Astrocyte of the cerebellum (primary cell): ENCODE measurements at regions not wholly inside any gene's neighbourhood (a gene's known extent, or its start where the extent isn't known, plus 50 kb on each side); places are given as distances from the start of the nearest gene placed in this dataset.

Experiments
- DNase-seq: peaks from one replicate; pipeline ENCODE4 v3.0.0-alpha.2; 2011; ENCODE audit warnings: low read depth
- H3K4me3 ChIP-seq: 2 replicates; pipeline ENCODE4 v1.5.1; 2011; ENCODE audit warnings: mild to moderate bottlenecking, low read depth, low read length, moderate library complexity
- in situ Hi-C: cut with HindIII; loops from 2 replicates; pipeline ENCODE4 v1.10.0; 2017; ENCODE audit warnings: low sequenced_read_pairs
- TF ChIP-seq, protein P1 (sequence below): IDR thresholded peaks from 2 replicates; pipeline ENCODE4 v1.5.1; 2012; ENCODE audit warnings: low read length, low read depth, moderate library complexity, mild to moderate bottlenecking; ENCODE audit errors: missing control alignments

DNA sequence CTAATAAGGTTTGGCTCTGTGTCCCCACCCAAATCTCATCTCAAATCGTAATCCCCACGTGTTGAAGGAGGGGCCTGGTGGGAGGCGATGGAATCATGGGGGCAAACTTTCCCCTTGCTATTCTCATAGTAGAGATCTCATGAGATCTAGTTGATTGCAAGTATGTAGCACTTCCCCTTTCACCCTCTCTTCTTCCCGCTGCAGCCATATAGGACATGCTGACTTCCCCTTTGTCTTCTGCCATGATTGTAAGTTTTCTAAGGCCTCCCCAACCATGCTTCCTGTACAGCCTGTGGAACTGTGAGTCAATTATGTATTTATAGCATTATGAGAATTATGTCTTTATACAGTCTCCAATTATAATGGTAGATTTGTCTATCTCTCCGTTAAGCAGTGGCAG lies 594.5 kb downstream of the ACTR3B start:
- no peak overlapping the region for H3K4me3 ChIP-seq
- DNase-seq: no peak
- in situ Hi-C loops: no loop called here
- TF ChIP-seq, protein P1, sequence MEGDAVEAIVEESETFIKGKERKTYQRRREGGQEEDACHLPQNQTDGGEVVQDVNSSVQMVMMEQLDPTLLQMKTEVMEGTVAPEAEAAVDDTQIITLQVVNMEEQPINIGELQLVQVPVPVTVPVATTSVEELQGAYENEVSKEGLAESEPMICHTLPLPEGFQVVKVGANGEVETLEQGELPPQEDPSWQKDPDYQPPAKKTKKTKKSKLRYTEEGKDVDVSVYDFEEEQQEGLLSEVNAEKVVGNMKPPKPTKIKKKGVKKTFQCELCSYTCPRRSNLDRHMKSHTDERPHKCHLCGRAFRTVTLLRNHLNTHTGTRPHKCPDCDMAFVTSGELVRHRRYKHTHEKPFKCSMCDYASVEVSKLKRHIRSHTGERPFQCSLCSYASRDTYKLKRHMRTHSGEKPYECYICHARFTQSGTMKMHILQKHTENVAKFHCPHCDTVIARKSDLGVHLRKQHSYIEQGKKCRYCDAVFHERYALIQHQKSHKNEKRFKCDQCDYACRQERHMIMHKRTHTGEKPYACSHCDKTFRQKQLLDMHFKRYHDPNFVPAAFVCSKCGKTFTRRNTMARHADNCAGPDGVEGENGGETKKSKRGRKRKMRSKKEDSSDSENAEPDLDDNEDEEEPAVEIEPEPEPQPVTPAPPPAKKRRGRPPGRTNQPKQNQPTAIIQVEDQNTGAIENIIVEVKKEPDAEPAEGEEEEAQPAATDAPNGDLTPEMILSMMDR: no peak

DNA sequence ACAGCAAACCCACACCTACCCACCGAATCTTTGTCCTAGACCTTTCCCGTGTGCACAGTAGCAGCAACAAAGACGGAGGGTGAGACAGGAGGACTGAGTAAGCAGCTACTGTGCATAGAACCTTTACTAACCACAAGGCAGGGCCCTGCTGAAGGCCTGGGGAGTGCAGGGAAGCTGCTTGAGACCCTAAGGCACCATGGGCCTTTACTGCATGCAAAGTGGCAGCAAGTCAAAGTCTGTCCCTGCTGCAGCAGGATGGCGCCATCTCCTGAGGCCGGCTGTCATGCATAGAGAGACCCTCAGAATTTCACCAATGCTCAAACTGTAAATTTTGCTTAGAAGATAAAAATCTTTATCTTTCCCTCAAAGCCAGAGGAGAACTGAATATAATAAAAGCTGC lies 610.5 kb downstream of the ACTR3B start:
- TF ChIP-seq, protein P1: no peak
- H3K4me3 ChIP-seq: no peak overlapping the region
- DNase-seq: no peak
- in situ Hi-C loops: no loop called here

DNA sequence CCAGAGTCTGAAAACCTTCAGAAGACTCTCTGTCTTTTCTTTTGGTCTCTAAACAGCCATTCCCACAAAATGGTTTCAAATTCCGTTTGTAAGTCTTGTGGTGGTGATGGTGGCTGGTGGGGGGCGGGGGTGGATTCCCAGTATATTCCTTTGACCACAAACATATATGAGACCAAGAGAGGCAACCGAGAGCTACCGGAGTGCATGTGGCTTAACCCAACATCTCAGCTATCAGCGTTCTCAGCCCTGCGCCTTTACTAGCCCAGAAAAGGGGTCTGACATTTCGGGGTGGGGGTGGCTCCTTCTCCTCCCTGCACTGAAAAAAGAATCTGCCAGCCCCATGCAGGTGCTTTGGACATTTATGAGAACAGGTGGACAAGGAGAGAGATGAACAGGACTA lies 621.1 kb downstream of the ACTR3B start:
- H3K4me3 ChIP-seq: no peak overlapping the region
- no peak for DNase-seq
- TF ChIP-seq, protein P1: no peak
- in situ Hi-C loops: no loop called here

DNA sequence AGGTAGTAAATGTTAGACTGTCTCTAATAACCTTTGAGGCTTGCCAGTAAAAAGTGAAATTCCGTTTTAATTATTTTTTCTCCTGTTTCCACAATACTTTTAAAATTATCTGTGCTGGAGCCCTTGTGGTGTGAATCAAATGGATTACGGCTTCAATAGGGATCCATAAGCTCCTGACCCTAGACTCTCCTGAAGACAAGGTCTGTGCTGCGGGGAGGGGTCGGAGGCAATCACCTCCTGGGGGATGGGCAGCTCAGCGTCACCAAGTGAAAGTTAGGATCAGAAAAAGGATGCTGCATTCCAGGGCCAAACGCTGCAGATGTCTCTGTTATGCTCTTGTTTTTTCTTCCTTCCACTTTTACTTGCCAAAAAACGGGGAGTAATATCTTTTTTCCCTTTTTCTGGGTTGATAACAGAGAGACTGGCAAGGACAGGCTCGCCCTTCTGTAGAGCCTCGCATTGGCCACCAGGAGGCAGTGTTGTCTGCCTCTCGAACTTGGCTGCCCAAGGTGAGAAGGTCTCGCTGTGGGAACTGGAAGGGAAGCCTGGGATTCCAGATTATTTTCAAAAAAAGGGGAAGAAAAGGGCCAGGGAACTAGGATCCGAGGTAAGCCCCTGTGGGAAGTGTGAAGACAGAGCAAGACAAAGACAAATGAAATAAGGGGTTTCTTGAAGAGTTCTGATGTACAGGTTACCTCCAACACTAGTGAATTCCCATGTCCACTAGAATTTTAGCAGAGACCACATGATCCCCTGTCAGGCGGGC lies 621.9 kb downstream of the ACTR3B start:
- TF ChIP-seq, protein P1: peak; percentile 45
- DNase-seq: no peak
- in situ Hi-C loops: no loop called here
- no peak overlapping the region for H3K4me3 ChIP-seq

DNA sequence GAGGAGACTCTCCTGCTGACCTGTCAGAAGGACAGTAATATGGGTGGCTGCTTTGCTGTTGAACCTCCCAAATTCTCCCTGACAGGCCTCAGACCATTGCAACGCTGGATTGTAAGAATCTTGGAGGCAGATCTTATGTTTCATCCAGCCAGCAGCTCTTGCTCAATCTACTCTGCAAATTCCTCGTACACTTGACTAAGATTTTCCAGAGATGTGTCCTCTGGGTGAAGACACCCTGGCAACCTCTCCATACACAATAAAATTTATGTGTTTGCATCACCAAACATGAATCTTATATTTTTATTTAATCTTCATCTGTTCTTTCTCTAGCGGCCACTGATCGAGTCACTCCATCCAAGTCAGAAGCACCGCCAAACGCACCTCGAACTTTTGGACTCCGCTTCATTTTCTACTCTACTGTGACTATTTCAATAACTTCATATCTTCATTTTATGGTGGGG lies 623.1 kb downstream of the ACTR3B start:
- DNase-seq: no peak
- in situ Hi-C loops: no loop called here
- no peak overlapping the region for H3K4me3 ChIP-seq
- TF ChIP-seq, protein P1: no peak

DNA sequence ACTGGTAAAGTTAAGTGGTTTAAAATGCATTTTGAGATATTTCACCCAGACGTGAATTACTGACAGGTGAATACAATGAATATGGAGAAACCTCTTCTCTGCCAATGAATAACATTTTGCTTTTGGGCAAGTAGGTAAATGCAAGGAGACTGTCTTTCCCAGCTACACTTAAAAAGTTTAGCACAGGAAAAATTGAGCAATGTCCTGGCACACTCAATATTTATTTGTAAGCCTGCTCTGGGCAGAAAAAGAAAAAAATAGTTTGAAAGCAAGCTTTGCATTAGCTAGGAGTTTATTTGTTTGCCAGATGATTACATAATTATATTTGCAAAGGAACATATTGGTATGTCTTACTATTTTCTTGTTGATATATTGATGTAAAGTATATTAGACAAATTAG lies 624.2 kb downstream of the ACTR3B start:
- H3K4me3 ChIP-seq: no peak overlapping the region
- in situ Hi-C loops: no loop called here
- TF ChIP-seq, protein P1: no peak
- no peak for DNase-seq
